DMS114 treated with DMSO at 0.1 percent for 48 hours (cell line): ENCODE measurements at regions not wholly inside any gene's neighbourhood (a gene's known extent, or its start where the extent isn't known, plus 50 kb on each side); places are given as distances from the start of the nearest gene placed in this dataset.

Experiments
- DNase-seq: peaks from one replicate; lab custom pipeline; 2025; ENCODE audit not compliant: unreplicated experiment; lab: John Stamatoyannopoulos, UW

DNA sequence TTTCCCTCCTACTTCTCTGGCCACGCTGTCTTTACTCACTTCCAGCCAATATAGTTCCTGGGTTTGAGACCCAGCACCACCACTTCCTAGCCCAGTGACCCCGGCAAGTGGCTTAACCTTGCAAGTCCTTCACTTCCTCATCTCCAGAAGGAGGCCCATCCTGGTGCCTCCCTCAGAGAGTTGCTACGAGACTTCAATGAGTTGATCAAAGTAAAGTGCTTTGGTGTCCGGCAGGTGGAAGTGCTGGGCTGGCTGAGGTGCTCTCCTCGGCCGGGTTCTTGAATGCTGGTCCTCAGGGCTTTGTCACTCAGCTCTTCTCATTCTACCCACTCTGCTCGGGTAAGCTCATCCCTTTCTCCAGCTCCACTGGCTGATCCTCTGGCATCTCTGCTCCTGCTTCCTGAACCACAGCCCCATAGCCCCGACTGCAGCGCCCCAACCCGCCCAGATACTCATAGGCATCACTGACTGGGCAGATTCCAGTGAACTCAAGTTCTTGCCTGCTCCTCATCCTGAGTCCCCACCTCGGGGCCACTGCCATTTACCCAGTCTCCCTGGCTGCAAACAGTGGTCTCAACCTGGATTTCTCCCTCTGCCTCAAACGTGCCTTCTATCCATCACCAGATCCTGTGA, 75.8 kb upstream of the WNT4 start:
- DNase-seq = no peak

DNA sequence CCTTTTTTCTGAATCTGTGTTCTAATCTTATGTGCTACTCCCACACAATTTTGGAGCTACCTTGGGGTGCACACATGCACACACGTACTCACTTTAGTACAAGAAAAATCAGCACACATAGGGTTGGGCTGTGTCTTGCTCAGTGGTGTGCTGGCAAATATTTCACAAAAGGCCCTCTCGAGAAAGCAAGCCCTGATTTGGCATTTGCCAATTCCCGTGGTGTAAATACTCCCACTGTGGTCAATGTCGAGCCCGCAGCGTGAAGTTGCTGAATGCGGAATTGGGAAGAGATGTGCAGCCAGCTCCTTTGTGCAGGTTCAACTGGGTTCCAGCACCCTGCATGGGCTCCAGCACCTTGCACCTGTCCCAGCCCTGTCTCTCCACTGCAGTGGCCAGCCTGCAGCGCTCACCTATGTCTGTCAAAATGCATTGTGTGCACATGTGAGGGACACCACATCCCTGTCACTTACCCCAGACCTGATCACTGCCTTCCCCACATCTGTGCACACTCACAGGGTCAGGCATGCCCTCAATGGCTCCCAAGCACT, 78.4 kb upstream of the WNT4 start:
- DNase-seq = no peak

DNA sequence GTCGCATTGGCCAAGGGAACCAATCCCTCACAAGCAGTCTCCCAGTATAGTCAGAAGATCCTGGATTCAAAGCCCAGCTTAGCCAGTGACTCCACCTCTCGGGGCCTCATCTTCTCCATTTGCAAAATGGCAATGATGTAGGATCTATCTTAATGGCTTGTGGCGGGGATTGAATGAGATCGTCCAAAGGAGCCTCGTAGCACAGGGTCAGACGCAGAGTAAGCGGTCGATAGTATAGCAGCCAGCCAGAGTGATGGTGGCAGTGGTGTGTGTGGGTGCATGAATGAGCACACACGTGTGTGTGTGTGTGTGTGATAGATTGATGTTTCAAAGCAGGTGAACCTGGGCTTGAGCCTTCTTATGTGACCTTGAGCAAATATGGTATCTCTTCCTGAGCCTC, 79.8 kb upstream of the WNT4 start:
- DNase-seq = no peak

DNA sequence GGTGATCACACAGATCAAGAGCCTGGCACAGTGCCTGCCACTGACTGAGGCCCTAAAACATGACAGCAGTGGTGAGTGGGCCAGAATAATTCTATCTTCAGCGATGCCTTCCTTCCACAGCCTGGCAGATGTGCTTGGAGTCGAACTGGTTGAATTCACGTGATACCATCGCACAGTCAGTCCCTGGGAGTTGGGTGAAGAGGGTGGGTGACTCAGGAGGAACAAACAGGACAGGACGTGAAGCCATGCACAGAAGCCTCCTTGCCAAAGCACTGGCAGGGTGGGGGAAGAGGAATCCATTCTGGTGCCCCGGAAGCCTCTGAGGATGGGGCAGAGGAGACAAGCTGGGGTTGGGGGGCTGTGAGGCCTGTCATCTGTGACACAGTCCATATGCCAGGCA, 80.3 kb upstream of the WNT4 start:
- no peak for DNase-seq

DNA sequence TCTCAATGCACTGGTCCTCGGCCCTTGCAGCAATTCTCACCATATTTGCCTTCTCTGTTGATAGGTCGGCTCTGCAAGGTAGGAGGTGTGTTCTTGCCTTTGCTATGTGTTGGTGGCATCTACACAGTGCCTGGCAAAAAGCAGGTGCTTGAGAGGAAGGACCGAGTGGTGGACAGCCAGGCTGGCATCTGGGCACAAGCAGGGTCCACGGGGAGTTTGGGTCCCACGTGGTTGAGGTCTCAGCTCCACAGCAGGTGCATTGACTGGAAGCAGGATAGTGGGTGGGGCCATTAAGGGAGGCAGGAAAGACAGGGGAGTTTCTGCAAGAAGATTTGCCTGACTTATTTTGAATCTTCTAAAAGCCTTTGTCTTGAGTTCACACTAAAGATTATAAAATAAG, 81.2 kb upstream of the WNT4 start:
- no peak for DNase-seq

DNA sequence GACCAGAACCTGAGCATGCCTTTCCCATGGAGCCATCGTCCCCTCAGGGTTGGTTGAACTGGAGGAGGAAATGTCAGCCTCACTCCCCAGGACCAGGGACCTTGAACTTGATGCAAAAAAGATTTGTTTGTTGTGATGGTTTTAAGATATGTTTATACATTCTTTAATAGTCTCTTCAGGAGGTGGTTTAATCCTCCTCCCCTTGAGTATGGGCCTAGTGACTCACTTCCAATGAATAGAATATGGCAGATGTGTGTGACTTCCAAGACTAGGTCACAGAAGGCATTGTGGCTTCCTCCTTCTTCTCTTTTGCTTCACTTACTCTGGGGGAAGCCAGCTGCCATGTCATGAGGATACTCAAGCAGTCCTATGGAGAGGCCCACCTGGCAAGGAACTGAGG, 81.7 kb upstream of the WNT4 start:
- no peak for DNase-seq

DNA sequence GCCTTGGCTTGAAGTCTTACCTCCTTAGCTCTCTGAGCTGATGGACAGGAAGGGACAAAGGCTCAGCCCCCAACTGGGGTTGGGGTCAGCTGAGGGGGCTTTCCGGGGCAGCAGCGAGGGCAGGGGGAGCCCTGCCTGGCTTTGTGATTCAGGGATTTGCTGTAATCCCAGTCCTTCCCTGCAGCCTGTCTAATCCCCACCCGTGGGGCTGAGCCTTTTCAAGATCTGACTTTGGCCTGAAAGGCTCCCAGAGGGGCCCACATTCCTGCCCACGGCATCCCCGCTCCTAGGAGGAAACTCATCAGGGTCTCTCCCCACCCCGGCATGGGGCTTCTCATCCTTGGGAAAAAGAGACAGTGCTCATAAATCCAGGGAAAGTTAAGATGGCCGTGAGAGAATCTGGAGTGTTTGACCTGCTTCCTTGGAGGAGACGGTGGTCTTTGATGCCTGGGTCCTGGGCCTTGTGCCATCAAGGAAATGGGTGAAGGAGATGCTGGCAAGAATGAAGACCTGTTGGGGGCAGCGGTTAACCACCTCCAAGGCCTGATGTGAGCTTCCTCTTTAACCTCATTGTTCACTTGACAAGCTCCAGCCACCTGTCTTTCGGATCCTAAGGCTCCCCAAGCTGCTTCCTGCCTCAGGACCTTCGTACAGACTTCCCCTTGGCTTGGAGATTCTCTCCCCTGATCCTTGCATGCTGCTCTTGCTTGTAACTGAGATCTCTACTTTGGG, 83.1 kb upstream of the WNT4 start:
- DNase-seq = no peak

DNA sequence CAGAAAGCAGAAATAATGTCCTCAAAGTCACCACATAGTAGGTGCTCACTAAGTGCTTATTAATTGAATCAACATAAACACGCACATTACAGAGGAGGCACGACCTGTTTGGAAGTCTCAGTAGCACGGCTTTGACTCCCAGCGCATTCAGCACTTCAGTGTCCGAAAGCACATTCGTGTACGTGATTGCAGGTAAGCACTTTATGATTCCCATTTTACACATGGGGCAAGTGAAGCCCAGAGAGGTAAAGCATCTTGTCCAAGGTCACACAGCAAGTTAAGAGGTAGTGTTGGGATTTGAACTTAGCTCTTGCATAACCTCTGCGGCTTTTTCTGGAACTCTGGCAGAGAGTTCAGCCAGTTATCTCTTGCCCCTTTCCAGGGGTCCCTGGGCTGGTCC, 85.2 kb upstream of the WNT4 start:
- no peak for DNase-seq

DNA sequence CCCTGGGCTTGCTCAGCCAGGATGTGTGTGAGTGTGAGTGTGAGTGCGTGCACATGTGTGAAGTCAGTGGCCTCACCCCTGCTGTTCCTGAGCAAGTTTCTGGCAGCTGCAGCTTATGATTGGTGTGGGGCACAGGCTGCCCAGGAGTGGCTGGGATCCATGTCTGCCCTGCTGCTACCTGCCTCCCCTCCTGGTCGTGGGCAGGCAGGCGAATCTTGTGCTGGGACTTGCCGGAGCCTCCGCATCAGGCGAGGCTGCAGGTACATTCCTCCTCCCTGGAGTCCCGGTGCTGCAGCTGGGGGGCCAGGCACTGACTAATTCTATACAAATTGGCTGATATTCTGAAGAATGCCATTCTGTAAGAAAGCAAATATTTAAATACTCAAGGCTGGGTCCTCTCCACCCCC, 85.6 kb upstream of the WNT4 start:
- DNase-seq = no peak

DNA sequence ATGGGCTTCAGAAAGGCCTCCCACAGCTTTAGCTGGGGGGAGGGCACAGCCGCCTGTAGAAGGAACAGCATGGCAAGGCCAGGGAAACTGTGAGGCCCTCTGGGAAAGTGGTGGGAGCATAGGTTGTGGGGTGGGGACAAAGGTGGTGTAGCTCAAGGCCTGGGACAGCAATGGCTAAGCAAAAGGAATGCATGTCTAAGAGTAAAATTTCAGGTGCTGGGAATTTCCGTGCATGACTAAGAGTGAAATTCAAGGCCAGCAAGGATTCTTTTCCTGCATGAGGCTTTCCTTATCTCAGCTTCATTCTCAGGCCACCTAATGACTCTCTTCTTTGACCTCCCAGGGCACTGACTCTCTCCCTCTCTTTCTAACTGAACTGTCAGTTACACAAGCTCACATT, 86.5 kb upstream of the WNT4 start:
- DNase-seq = no peak

DNA sequence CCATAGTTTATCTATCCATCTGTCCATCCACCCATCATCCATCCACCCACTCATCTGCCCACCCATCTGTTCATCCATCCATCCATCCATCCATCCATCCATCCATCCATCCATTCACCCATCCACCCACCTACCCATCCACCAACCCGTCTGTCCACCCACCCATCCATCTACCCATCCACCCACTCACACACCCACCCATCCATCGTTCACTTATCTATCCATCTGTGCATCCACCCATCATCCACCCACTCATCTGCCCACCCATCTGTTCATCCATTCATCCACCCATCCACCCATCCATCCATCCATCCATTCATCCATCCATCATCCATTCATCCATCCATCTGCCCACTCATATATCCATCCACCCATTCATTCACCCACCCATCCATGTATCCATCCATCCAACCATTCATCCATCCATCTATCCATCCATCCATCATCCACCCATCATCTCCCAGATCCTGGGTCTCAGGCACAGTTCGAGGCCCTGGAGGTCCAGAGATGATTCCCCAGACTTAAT, 88.2 kb upstream of the WNT4 start:
- DNase-seq = no peak

DNA sequence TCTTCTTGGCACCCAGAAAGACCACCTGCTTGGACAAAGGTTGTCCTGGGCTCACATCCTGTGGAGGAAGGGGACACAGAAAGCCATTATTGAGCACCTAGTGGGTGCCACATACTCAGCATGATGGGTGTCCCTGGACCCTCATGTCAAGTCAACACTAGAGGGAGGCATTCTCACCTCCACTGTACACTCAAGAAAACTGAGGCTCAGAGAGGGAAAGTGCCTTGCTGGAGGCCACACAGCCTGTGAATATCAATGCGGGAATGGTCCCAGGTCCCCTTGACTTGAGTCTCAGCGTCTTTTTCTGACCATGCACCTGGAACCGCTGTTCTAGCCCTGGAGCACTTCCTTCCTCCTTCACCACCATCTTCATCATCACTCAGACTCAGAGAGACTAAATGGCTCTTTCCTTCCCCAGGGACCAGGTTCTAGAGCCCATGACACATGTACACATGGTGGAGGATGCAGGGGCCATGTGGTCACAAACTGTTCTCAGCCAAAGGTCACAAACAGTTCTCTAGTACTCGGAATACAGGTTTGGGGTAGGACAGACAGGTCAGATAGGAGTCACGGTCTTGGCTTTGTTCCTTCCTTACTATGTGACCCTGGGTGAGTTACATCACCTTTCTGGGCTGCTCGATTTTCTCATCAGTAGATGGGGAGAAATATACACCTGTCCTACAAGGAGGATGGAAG, 89.2 kb upstream of the WNT4 start:
- no peak for DNase-seq

DNA sequence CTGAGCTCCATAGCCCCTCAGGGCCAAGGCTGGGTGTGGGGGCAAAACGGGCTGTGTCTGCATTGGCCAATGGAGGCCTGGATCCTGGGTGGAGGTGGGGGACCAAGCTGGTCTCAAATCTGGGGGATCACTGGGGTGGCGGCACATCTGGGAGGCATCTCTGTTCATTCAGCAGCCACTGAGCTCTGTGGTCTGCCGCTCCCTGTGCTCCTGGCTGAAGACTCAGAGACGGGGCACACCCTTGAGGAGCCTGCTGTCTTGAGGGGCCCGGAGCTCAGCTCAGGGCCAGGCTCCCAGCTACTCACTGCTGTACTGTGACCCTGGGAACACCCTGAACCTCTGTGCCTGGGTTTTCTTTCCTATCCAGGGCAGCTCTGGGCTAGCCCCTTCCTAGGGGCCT, 90.3 kb upstream of the WNT4 start:
- no peak for DNase-seq

DNA sequence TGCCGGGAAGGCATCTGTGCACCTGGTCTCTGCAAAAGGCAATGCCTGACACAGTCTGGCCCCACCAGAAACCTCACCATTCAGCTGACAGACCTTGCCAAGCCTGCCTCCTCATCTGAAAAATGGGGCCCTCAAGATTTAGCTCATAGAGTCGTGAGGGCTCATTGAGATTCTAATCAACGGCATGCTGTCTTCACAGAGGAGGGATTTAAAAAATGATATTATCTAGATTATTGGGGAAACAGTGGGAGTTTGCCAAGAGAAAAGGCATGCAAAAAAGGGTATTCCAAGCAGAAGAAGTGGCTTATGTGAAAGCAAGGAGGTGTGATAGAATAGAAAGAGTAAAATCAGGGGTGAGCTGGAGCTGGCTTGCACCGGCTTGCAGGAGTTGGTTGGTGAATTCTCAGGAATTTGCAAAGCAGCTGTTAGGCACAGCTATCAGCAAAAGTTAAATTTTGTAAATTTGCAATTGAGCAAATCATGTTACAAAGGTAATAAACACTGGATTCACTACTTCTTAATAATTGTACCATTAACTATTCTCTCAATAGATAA, 91.7 kb upstream of the WNT4 start:
- no peak for DNase-seq

DNA sequence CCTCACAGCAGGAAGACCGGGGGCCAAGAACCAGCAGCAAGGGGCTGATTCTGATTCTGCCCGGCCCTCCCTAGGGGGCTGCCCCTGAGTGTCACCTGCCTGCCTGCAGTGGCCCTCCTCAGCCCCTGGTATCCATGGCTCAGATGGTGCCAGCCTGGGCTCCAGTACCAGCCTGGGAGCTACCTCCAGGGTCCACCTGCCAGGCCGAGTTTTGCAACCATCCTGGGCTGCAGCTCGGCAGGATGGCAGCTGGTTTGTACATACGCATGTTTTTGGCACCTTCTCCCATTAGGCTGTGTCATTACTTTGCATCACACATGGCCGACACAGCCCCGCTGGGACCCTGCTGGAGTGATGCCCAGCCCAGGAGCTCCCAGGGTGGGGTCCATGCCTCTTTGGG, 93.3 kb upstream of the WNT4 start:
- no peak for DNase-seq

DNA sequence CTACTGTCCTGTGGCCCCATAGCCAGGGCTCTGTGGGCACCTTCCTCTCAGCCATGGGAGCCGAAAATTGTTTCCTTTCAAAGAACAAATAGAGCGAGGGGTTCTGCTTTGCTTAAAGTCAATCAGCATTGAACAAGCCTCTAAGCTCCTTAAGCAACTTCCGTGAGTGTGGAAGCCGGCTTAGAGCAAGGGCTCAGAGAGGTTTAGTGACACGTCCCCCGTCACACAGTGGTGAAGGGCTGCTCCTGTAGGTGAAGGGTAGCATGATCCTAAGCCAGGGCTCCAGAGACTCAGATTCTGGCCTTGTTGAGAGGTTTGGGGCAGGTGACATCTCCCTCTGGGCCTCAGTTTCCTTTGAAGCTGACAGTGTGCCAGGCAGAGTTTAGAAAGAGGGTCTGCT, 94.0 kb upstream of the WNT4 start:
- no peak for DNase-seq

DNA sequence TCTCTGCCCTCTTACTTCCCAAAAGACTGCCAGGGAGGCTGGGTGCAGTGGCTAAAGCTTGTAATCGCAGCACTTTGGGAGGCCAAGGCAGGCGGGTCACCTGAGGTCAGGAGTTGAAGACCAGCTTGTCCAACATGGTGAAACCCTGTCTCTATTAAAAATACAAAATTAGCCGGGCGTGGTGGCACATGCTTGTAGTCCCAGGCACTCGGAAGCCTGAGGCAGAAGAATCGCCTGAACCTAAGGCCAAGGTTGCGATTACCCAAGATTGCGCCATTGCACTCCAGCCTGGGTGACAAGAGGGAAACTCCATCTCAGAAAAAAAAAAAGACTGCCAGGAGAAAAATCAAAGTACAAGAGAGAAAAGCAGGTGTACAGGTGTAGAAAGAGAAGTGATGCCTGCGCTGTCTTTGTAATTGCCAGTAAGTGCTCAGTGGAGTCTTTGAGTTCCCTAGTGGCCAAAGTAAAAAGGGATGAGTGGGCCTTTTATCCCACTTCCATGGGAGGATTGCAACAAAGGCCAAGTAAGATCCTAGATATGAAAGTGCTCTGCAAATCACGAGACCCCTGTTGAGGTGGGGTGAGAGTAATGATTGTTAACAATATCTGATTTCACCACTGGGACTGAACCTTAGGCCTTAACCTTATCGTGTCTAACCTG, 94.7 kb upstream of the WNT4 start:
- no peak for DNase-seq

DNA sequence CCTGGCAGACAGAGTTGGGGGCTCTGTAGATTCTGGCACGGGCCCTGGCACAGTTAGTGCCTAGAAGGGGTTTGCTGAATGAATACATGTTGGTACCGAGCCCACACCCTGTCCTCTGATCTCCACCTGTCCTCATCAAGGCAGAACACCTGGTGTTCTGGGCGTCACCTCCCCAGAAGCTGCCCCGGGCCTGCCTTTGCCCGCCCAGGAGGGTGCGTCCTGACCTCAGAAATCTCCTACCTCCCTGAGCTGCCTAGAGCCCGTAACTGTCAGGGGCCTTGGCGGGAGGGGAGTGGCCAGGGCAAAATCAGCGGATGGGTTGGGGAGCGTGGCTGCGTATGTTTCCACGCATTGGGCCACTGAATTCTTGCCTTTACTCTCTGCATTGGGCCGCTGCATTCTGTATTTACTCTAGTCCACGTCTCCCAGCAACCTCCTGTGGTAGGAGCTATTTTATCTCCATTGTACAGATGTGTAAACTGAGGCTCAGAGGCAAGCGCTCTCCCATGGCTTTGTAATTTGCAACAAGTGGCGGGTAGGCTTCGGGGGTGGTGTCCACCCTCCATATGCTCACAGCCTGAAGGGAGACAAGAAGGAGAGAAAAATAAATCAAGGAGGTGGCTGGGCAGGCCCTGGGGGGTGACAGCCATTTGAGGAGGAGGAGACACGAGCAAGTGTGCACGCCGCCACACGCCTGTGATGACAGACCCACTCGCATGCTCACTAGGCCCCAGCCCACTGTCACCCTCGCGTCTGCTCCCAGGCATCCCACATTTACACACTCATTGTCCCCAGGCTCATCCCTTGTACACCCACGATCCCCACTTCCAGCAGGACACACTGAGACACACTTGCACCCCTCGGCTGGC, 95.7 kb upstream of the WNT4 start:
- no peak for DNase-seq

DNA sequence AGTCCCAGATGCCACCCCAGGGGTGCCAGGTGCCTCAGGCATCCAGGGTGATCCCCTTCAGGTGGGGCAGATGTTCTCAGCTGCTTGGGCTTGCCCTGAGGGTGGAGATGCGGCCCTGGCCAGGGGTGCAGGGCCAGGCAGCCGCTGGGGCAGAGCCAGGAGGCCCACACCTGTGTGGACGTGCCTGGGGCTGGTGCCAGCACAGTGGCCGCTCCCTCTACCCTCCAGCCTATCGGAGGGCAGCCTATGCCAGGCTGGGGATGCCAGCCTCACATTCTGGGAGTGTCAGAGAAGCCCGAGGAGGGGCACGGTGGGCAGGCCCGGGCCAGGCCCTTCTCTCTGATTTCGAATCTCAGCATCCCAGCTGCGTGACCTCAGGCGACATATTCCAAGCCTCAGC, 96.5 kb upstream of the WNT4 start:
- DNase-seq = no peak

DNA sequence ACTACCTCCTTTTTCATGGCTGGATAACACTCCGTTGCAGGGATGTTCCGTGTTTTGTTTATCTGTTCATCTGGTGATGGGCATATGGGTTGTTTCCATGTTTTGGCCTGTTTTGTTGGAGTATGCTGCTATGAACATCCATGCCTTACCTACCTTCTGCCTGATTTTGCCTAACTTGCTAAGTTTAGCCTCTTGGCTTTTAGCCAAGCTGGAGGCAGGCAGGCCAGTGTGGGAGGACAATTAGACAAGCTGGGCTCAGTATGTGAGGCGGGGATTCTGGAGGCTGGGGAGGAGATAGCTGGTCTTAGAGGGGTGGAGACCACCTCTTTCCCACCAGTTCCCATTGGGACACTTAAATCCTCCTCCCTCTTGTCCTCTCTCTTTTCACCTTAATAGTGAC, 98.4 kb upstream of the WNT4 start:
- DNase-seq = no peak
